ENCODE measurements at regions not wholly inside any gene's neighbourhood (a gene's known extent, or its start where the extent isn't known, plus 50 kb on each side); places are given as distances from the start of the nearest gene placed in this dataset.

- TF ChIP-seq EZH2 (optimal IDR thresholded peaks at IDR 0.05; ENCODE audit: low read depth, low read length), result no peak
- TF ChIP-seq CTCF (IDR thresholded peaks at IDR 0.05; ENCODE audit: low read length), result no peak
- no peak for TF ChIP-seq EZH2phosphoT487 (IDR thresholded peaks at IDR 0.05; ENCODE audit: low read length)
These were observed 479.0 kb downstream of the BRD1 start for GRCh38 chr22:49348631-49349030.

All from MM.1S (cell line).